GM18517 (cell line): ENCODE measurements at regions not wholly inside any gene's neighbourhood (a gene's known extent, or its start where the extent isn't known, plus 50 kb on each side); places are given as distances from the start of the nearest gene placed in this dataset.

Experiments
- ATAC-seq: cut with Tn5 transposase; IDR thresholded peaks from one replicate; pipeline ENCODE4 v1.9.1; 2021; ENCODE audit warnings: mild to moderate bottlenecking, moderate library complexity; ENCODE audit not compliant: unreplicated experiment

GRCh38 chr21:32216293-32216692, 62.6 kb downstream of the MIS18A start:
- ATAC-seq = no peak

DNA sequence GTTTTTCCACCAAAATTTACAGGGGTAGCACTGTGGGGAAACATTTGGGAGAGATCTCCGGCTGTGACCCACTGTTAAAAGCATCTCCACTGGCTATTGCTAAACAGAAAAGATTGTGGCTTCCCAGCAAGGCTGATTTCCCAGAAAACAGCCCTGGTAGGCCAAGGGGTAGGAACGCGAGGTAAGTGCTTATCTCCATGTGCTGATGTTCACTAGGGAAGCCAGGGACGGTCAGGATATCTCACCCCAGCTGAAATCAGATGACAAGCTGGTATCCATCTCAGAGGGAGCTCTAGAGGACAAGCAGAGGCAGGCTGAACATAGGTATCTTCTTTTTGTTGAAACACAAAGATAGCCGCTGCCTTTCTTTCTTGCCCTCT, 63.6 kb downstream of the MIS18A start:
- ATAC-seq = no peak

- ATAC-seq = no peak
Measured at GRCh38 chr21:32214654-32215305, 64.1 kb downstream of the MIS18A start.

DNA sequence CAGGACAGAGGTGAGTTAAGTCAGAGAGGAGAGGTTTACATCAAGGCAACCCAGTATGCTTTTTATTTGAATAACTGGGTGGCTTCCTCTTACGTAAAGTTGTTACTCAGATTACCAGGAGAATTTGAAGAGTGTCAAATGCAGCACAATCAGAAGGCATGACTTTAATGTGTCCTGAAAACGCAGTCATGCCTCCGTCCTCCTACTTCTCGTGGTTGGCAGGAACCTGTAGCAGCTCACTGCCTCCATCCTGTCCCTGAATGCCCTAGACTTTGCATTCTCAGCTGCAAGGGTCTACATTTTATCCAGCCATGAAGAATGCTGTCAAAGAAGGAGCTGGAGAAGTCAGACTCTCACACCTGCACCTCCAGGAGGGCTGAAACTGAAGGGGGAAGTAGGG, 66.7 kb downstream of the MIS18A start:
- no peak for ATAC-seq

DNA sequence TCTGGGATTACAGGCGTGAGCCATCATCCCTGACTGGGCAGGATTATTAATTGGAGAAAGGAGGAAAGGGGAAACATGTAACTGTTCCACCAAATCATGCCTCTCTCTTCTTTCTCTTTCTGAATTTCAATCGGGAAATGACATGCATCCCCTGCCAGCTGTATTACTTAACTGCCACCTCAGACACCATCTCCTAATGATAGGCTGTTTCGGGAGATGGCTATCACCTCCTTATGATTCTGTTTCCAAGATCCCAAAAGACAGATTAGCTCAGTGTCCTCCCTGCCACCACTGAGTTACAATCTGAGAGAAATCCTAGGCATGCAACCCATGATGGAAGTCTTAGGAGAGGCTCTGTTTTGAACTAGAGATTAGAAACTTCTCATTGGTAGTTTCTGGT, 67.5 kb downstream of the MIS18A start:
- ATAC-seq = no peak

DNA sequence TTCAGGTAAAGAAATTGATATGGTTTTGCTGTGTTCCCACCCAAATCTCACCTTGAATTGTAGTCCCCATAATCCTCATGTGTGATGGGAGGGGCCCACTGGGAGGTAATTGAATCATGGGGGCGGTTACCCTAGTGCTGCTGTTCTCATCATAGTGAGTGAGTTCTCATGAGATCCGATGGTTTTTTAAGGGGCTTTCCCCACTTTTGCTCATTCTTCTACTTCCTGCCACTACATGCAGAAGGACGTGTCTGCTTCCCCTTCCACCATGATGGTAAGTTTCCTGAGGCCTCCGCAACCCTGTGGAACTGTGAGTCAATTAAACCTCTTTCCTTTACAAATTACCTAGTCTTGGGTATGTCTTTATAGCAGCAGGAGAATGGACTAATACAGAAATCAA, 69.3 kb downstream of the MIS18A start:
- no peak for ATAC-seq

- ATAC-seq = no peak
Measured at GRCh38 chr21:32207406-32207716, 71.5 kb downstream of the MIS18A start.

DNA sequence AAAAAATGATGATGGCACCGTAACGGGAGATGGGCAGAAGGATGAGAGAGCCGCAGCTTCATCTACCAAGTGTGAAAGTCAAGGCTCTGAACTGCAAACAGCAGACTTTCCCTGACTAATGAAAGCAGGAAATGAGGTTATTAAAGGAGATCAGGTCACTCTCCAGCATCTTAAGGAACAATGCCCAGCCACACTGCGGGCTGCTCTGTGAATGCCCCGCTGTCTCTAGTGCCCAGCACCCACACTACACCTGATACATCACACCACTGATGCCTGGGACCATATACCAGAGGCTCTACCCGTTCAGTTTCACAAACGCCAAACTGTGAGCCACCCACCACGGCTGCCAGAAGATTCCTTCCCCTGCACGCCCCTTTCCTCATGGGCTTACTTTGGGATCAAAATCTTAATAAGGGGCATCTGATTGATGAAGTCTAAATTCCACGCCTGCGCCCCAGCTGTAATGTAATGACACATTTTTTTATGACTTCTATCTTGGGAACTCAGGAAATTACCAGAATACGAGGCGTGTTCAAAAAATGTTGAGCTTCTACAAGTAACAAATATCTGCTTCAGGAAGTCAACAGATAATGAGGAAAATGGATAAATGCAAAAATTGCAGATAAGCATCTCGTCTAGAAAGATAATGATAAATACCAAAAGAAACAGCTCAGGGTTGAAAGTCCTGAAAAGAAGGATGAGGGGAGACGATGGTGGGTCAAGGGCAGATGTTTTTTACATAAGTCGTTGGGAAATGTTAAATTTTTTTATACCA, 72.0 kb downstream of the MIS18A start:
- ATAC-seq = no peak

GRCh38 chr21:32203877-32204480, 74.9 kb downstream of the MIS18A start:
- ATAC-seq = no peak

- ATAC-seq = no peak
Measured at GRCh38 chr21:32200029-32200428, 78.8 kb downstream of the MIS18A start.

DNA sequence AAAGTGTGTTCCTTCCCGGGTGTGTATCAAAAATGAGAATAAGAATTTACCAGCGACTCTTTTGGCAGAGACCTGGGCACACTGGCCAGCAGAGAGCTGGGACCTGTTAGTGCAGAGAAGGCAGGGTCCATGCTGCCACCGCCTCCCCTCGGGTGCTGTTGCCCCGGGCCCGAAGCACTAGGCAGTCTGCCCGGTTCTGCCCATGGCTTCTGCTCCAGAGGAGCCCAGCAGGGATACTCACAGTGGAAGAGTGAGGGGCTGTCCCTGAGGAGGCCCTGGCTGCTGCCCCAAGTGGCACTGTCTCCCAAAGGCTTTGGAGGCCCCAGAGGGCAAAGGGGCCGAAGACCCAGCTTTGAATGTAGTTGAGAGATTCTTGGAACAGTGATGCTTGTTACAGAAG, 80.5 kb downstream of the MIS18A start:
- no peak for ATAC-seq

GRCh38 chr21:32197896-32198295, 81.0 kb downstream of the MIS18A start:
- ATAC-seq = no peak

- no peak for ATAC-seq
Measured at GRCh38 chr21:32196001-32196400, 82.8 kb downstream of the MIS18A start.

DNA sequence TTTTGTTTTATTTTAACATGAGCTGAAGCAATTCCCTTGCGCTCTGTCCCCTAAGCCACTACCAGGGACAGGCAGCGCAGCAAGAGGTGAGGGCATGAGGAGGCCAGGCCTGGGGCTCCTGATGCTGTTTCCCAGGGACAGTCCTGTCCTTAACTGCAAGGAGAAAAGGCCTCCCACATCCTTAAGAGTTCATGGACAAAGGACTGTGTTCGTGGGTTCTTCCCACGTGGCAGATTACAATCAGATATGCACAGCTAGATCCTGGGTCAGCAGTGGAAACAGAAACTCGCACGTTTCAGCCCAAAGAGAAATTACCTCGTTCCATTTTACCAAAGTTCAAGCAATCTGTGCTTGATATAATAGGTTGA, 85.8 kb downstream of the MIS18A start:
- ATAC-seq = no peak

DNA sequence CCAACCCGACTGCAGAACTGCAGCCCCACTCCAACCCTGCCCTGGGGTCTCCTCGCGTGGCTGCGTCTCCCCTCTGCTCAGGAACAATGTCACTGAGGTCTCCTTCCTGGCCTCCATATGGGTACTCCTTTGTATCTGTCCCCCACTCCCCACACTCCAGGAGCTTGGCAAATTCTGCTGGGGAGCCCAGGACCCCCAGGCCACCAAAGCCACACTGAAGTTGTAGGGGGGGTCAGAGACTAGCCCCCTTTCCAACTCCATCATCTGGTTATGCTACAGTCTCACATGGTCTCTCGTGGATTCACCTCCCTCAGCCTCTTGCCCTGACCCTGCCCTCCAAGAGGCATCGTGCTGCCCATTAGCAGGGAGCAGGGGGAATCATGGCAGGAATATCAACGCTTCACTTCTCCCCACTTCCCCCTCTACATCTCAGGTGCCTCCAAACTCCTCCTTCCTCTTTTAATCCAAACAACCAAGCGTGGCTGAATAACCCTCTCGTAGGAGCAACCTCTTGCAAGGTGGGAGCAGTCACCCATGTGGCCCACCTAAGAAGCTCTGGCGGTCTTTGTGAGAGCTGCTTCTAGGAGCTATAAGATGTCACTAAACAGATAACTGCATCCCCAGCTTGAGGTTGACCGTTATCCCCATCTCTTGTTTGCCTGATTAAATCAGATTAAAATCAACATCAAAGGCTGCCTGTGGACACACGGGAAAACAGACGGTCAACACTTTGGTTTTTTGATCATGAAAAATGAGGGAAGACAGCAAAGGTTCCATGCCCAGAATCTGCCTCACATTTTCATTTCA, 86.4 kb downstream of the MIS18A start:
- ATAC-seq = no peak

GRCh38 chr21:32190493-32191144, 88.2 kb downstream of the MIS18A start:
- ATAC-seq = no peak

DNA sequence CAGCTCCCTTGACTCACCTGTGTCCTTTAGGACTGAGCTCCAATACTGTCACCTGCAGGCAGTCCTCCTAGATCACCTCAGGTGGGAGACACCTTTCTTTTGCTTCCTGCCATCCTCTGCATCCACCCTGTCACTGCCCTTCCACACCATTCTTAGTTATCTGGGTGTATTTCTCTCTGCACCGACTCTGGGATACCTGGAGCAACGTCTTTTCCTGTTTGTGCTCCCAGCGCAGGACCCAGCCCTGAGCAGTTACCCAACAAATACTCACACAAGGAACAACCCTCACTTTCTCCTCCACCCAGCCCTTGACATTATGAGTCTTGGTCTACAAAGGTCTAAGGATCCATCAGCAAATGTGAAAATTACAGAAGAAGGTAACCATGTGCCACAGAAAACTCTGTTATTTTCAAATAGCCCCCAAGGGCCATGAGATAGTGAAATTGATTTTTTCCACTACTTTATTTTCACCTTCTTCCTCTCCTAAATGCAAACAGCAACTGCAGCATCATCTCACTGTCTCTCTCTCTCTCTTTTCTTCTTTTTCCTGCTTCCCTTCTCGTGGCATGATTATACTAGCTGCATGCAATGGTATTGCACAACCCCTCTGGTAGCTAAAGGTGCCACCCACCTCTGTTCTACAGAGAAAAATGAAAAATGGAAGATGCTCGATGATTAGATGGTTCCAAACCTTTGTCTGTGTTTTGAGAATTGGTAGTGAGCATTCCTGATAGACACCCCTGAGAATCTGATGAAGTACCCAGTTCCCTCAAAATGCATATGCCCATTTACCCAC, 89.0 kb downstream of the MIS18A start:
- no peak for ATAC-seq

DNA sequence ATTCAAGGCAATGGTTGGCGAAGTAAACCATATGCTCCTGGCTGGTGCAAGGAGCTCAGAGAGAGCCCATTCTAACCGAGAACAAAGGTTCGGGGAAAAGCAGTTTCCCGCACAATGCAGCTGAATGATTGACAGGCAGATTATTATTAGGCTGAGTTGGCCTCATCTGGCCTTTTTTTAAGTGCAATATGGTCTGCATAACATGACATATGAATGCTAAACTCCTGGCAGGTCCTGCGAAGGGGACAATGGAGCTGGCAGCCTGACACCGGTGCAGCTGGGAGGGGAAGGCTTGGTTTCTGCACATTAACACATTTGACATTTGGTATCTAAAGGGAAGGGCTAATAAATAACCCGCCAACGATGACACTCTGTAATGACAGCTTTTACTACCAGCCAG, 92.0 kb downstream of the MIS18A start:
- no peak for ATAC-seq

- no peak for ATAC-seq
Measured at GRCh38 chr21:32185726-32186125, 93.1 kb downstream of the MIS18A start.

GRCh38 chr21:32185103-32185502, 93.7 kb downstream of the MIS18A start:
- ATAC-seq = no peak
